ENCODE measurements at regions not wholly inside any gene's neighbourhood (a gene's known extent, or its start where the extent isn't known, plus 50 kb on each side); places are given as distances from the start of the nearest gene placed in this dataset.

DNA sequence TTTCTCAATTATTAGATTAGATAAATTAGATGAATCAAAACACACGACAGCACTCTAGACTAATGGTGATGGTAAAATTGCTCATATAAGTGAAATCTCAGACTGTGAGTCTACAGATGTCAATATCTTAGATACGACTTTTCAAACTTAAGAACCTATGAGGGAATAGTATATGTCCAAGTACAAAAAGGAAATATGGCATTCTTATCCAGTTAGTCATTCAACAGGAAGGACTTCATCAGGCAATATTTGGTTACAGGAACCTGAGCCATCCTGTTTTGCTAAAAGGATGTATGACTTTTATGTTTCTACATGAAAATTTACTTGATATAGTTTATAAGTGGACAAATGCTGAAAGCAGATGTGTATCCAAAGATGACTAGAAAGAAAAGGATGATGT, 107.0 kb downstream of the CT47B1 start:
- intact Hi-C loops (cut with micrococcal nuclease; ENCODE audit: unreplicated experiment): no loop called here
- no peak overlapping the region for H3K4me3 Mint-ChIP-seq (ENCODE audit: unreplicated experiment)
- H3K27me3 Mint-ChIP-seq (ENCODE audit: insufficient read depth, unreplicated experiment): no peaks in the 10 kb centered on the region

DNA sequence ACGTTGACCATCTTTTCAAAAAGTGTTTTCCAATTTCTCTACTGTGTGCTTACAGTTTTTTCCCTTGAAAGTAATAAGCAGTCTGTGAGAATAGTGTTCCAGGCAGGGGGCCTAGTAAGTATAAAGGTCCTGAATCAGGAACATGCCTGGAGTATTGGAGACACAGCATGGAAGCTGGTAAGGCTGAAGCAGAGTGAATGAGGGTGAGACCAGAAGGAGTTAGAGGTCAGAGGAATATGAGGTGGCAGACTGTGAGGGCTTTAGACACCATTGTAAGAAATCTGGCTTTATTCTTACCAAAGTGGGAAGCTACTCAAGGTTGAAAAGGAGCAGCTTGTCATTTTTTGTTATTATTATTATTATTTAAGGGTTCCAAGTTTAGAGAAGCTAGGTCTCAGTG, 107.4 kb downstream of the CT47B1 start:
- ChIA-PET CTCF (no interaction called here), POLR2A (no interaction called here)
- DNase-seq: no peak
- H3K9me3 Mint-ChIP-seq (ENCODE audit: unreplicated experiment): no peaks in the 10 kb centered on the region
- Histone ChIP-seq H3K9me3 (no peaks in the 10 kb centered on the region), H3K4me3 (ENCODE audit: low read depth, low read length) (no peak overlapping the region), H3K4me1 (no peaks in the 10 kb centered on the region), H3K27me3 (replicated peaks; ENCODE audit: control insufficient read depth, insufficient read depth, low read length) (no peaks in the 10 kb centered on the region), H3K36me3 (ENCODE audit: control insufficient read depth, insufficient read depth, low read length) (no peaks in the 10 kb centered on the region)
- H3K36me3 Mint-ChIP-seq (ENCODE audit: insufficient read depth, unreplicated experiment): no peaks in the 10 kb centered on the region
- H3K4me1 Mint-ChIP-seq (ENCODE audit: low read depth, unreplicated experiment): no peaks in the 10 kb centered on the region
- TF ChIP-seq, protein P1, sequence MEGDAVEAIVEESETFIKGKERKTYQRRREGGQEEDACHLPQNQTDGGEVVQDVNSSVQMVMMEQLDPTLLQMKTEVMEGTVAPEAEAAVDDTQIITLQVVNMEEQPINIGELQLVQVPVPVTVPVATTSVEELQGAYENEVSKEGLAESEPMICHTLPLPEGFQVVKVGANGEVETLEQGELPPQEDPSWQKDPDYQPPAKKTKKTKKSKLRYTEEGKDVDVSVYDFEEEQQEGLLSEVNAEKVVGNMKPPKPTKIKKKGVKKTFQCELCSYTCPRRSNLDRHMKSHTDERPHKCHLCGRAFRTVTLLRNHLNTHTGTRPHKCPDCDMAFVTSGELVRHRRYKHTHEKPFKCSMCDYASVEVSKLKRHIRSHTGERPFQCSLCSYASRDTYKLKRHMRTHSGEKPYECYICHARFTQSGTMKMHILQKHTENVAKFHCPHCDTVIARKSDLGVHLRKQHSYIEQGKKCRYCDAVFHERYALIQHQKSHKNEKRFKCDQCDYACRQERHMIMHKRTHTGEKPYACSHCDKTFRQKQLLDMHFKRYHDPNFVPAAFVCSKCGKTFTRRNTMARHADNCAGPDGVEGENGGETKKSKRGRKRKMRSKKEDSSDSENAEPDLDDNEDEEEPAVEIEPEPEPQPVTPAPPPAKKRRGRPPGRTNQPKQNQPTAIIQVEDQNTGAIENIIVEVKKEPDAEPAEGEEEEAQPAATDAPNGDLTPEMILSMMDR (IDR thresholded peaks at IDR 0.05; ENCODE audit: insufficient read depth in 1 of 2, low read depth in 1 of 2, low read length in 1 of 2, severe bottlenecking in 1 of 2, unreplicated experiment in 1 of 2): no peak
- intact Hi-C loops (cut with micrococcal nuclease; ENCODE audit: unreplicated experiment): no loop called here
- no peak overlapping the region for H3K27ac Mint-ChIP-seq (ENCODE audit: unreplicated experiment)
- no TSS peak for BruUV-seq (replicated peaks)
- no peak overlapping the region for H3K4me3 Mint-ChIP-seq (ENCODE audit: unreplicated experiment)
- H3K27me3 Mint-ChIP-seq (ENCODE audit: insufficient read depth, unreplicated experiment): no peaks in the 10 kb centered on the region

More for the DNA sequence above, 107.0 kb downstream of the CT47B1 start:
- no peak for DNase-seq
- no TSS peak for BruUV-seq (replicated peaks)
- Mint-ChIP-seq H3K36me3 (ENCODE audit: insufficient read depth, unreplicated experiment) (no peaks in the 10 kb centered on the region), H3K4me1 (ENCODE audit: low read depth, unreplicated experiment) (no peaks in the 10 kb centered on the region), H3K27ac (ENCODE audit: unreplicated experiment) (no peak overlapping the region), H3K9me3 (ENCODE audit: unreplicated experiment) (no peaks in the 10 kb centered on the region)
- POLR2A ChIA-PET: interaction anchor here (0.6 kb wide), 1 partner anchor 73 kb away, joined by 3 read pairs; no protein-coding TSS in a partner anchor
- Histone ChIP-seq H3K27me3 (replicated peaks; ENCODE audit: control insufficient read depth, insufficient read depth, low read length) (no peaks in the 10 kb centered on the region), H3K9me3 (no peaks in the 10 kb centered on the region), H3K36me3 (ENCODE audit: control insufficient read depth, insufficient read depth, low read length) (no peaks in the 10 kb centered on the region), H3K4me3 (ENCODE audit: low read depth, low read length) (no peak overlapping the region), H3K4me1 (no peaks in the 10 kb centered on the region)
- TF ChIP-seq, protein P1 (IDR thresholded peaks at IDR 0.05; ENCODE audit: insufficient read depth in 1 of 2, low read depth in 1 of 2, low read length in 1 of 2, severe bottlenecking in 1 of 2, unreplicated experiment in 1 of 2): no peak
- CTCF ChIA-PET: no interaction called here

DNA sequence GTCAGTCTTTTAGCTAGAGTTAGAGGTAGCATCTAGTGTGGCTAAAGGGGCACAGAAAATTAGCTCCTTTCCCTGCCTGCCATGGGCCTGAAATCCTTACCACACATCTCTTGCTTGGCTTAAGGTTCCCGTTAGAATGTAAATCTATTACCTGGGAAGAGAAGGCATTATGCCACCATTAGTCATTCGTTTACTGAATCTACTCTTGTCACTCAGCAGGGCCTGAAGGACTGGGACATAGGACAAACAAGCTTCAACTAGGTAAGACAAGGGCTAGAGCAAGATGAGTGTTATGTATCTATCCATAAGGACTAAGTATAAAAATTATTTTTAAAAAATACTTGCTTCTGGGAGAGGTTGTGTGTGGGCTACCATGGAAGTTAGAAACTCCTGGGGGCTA, 112.4 kb downstream of the CT47B1 start:
- H3K4me1 Mint-ChIP-seq (ENCODE audit: low read depth, unreplicated experiment): no peaks in the 10 kb centered on the region
- POLR2A ChIA-PET: no interaction called here
- Histone ChIP-seq H3K4me3 (ENCODE audit: low read depth, low read length) (no peak overlapping the region), H3K36me3 (ENCODE audit: control insufficient read depth, insufficient read depth, low read length) (no peaks in the 10 kb centered on the region), H3K27me3 (replicated peaks; ENCODE audit: control insufficient read depth, insufficient read depth, low read length) (no peaks in the 10 kb centered on the region), H3K9me3 (no peaks in the 10 kb centered on the region), H3K4me1 (no peaks in the 10 kb centered on the region)
- H3K36me3 Mint-ChIP-seq (ENCODE audit: insufficient read depth, unreplicated experiment): no peaks in the 10 kb centered on the region
- no peak overlapping the region for H3K4me3 Mint-ChIP-seq (ENCODE audit: unreplicated experiment)
- no peaks in the 10 kb centered on the region for H3K9me3 Mint-ChIP-seq (ENCODE audit: unreplicated experiment)
- BruUV-seq (replicated peaks): no TSS peak
- TF ChIP-seq, protein P1 (IDR thresholded peaks at IDR 0.05; ENCODE audit: insufficient read depth in 1 of 2, low read depth in 1 of 2, low read length in 1 of 2, severe bottlenecking in 1 of 2, unreplicated experiment in 1 of 2): no peak
- no peak for DNase-seq
- H3K27me3 Mint-ChIP-seq (ENCODE audit: insufficient read depth, unreplicated experiment): peaks cover 6% of the 10 kb centered on the region
- no peak overlapping the region for H3K27ac Mint-ChIP-seq (ENCODE audit: unreplicated experiment)
- CTCF ChIA-PET: no interaction called here
- intact Hi-C loops (cut with micrococcal nuclease; ENCODE audit: unreplicated experiment): no loop called here

Data from Caco-2 (cell line).